ENCODE measurements at regions not wholly inside any gene's neighbourhood (a gene's known extent, or its start where the extent isn't known, plus 50 kb on each side); places are given as distances from the start of the nearest gene placed in this dataset.
"Not testable (repeated sequence)": the region's sequence is repeated elsewhere in the genome, so short reads cannot be mapped to it uniquely, and the experiment has no call there.

GRCh38 chr5:120936652-120937051 is 472.6 kb downstream of the PRR16 start:
- no peaks in the 10 kb centered on the region for H3K9me3 ChIP-seq (ENCODE audit: insufficient read depth, low read length, severe bottlenecking)
- no peak overlapping the region for H3K4me3 ChIP-seq (ENCODE audit: low read depth in 1 of 2, low read length in 2 of 2)
- no peaks in the 10 kb centered on the region for H3K79me2 ChIP-seq (ENCODE audit: insufficient read depth, low read length)
- no peak overlapping the region for H3K9ac ChIP-seq (ENCODE audit: low read depth, low read length)
- ATAC-seq (ENCODE audit: insufficient read depth, low read depth) (no peak), DNase-seq (no peak)
- H3K27me3 ChIP-seq (ENCODE audit: insufficient read depth, low read length, poor library complexity), result no peaks in the 10 kb centered on the region
- H4K20me1 ChIP-seq (ENCODE audit: insufficient read depth, low read length), result no peaks in the 10 kb centered on the region
- H3K4me1 ChIP-seq (ENCODE audit: insufficient read depth, low read length), result peaks cover 10% of the 10 kb centered on the region
- no peak overlapping the region for H3K27ac ChIP-seq (ENCODE audit: low read length)
- no peaks in the 10 kb centered on the region for H3K36me3 ChIP-seq (ENCODE audit: insufficient read depth, low read length)
- H2AFZ ChIP-seq (ENCODE audit: low read depth, low read length), result no peak overlapping the region
- no peak overlapping the region for H3K4me2 ChIP-seq (ENCODE audit: insufficient read depth, low read length)
- TF ChIP-seq EZH2 (IDR thresholded peaks at IDR 0.05; ENCODE audit: borderline replicate concordance, low read depth, low read length, severe bottlenecking) (no peak), CTCF (IDR thresholded peaks at IDR 0.05; ENCODE audit: borderline replicate concordance, extremely low read depth, low read length, poor library complexity, severe bottlenecking) (no peak)

- ATAC-seq (ENCODE audit: insufficient read depth, low read depth) (peak; percentile 47), DNase-seq (no peak)
- Histone ChIP-seq H3K9me3 (ENCODE audit: insufficient read depth, low read length, severe bottlenecking) (no peaks in the 10 kb centered on the region), H3K4me1 (ENCODE audit: insufficient read depth, low read length) (peaks cover 27% of the 10 kb centered on the region), H2AFZ (ENCODE audit: low read depth, low read length) (0 out of 2 replicates have a peak overlapping the region, but pooled peaks have one; percentile 4), H4K20me1 (ENCODE audit: insufficient read depth, low read length) (no peaks in the 10 kb centered on the region), H3K27me3 (ENCODE audit: insufficient read depth, low read length, poor library complexity) (no peaks in the 10 kb centered on the region), H3K79me2 (ENCODE audit: insufficient read depth, low read length) (no peaks in the 10 kb centered on the region), H3K4me3 (ENCODE audit: low read depth in 1 of 2, low read length in 2 of 2) (no peak overlapping the region), H3K36me3 (ENCODE audit: insufficient read depth, low read length) (no peaks in the 10 kb centered on the region), H3K27ac (ENCODE audit: low read length) (no peak overlapping the region), H3K9ac (ENCODE audit: low read depth, low read length) (no peak overlapping the region), H3K4me2 (ENCODE audit: insufficient read depth, low read length) (no peak overlapping the region)
- TF ChIP-seq EZH2 (IDR thresholded peaks at IDR 0.05; ENCODE audit: borderline replicate concordance, low read depth, low read length, severe bottlenecking) (no peak), CTCF (IDR thresholded peaks at IDR 0.05; ENCODE audit: borderline replicate concordance, extremely low read depth, low read length, poor library complexity, severe bottlenecking) (no peak)
These were observed 474.5 kb downstream of the PRR16 start for GRCh38 chr5:120938604-120939003.

GRCh38 chr5:120942596-120943350 is 478.7 kb downstream of the PRR16 start:
- ATAC-seq (ENCODE audit: insufficient read depth, low read depth), result peak; percentile 69
- H3K4me1 ChIP-seq (ENCODE audit: insufficient read depth, low read length), result peaks cover 30% of the 10 kb centered on the region
- no peaks in the 10 kb centered on the region for H3K79me2 ChIP-seq (ENCODE audit: insufficient read depth, low read length)
- no peak overlapping the region for H3K4me3 ChIP-seq (ENCODE audit: low read depth in 1 of 2, low read length in 2 of 2)
- TF ChIP-seq EZH2 (IDR thresholded peaks at IDR 0.05; ENCODE audit: borderline replicate concordance, low read depth, low read length, severe bottlenecking), result no peak
- TF ChIP-seq CTCF (IDR thresholded peaks at IDR 0.05; ENCODE audit: borderline replicate concordance, extremely low read depth, low read length, poor library complexity, severe bottlenecking), result no peak
- no peaks in the 10 kb centered on the region for H3K36me3 ChIP-seq (ENCODE audit: insufficient read depth, low read length)
- H2AFZ ChIP-seq (ENCODE audit: low read depth, low read length), result peak overlapping the region; percentile 60; the same call in 1 of the 2 replicates
- H3K4me2 ChIP-seq (ENCODE audit: insufficient read depth, low read length), result no peak overlapping the region; the same call in 1 of the 2 replicates
- DNase-seq, result peak; percentile 46
- no peaks in the 10 kb centered on the region for H3K27me3 ChIP-seq (ENCODE audit: insufficient read depth, low read length, poor library complexity)
- H4K20me1 ChIP-seq (ENCODE audit: insufficient read depth, low read length), result no peaks in the 10 kb centered on the region
- H3K9ac ChIP-seq (ENCODE audit: low read depth, low read length), result peak overlapping the region; percentile 15; the same call in 1 of the 2 replicates
- H3K27ac ChIP-seq (ENCODE audit: low read length), result peak overlapping the region; percentile 70
- H3K9me3 ChIP-seq (ENCODE audit: insufficient read depth, low read length, severe bottlenecking), result no peaks in the 10 kb centered on the region

GRCh38 chr5:120949596-120949995 is 485.5 kb downstream of the PRR16 start:
- H3K36me3 ChIP-seq (ENCODE audit: insufficient read depth, low read length); H3K4me2 ChIP-seq (ENCODE audit: insufficient read depth, low read length); H4K20me1 ChIP-seq (ENCODE audit: insufficient read depth, low read length); H3K4me3 ChIP-seq (ENCODE audit: low read depth in 1 of 2, low read length in 2 of 2); H3K79me2 ChIP-seq (ENCODE audit: insufficient read depth, low read length); ATAC-seq (ENCODE audit: insufficient read depth, low read depth); H3K4me1 ChIP-seq (ENCODE audit: insufficient read depth, low read length); H3K27ac ChIP-seq (ENCODE audit: low read length); H3K9ac ChIP-seq (ENCODE audit: low read depth, low read length); H3K27me3 ChIP-seq (ENCODE audit: insufficient read depth, low read length, poor library complexity); DNase-seq: not testable (repeated sequence)
- H2AFZ ChIP-seq (ENCODE audit: low read depth, low read length), result peak overlapping the region; percentile 22; the same call in 1 of the 2 replicates
- peaks cover 32% of the 10 kb centered on the region for H3K9me3 ChIP-seq (ENCODE audit: insufficient read depth, low read length, severe bottlenecking)

GRCh38 chr5:120953445-120953844 is 489.3 kb downstream of the PRR16 start:
- not testable (repeated sequence) for ATAC-seq (ENCODE audit: insufficient read depth, low read depth); DNase-seq; H3K4me1 ChIP-seq (ENCODE audit: insufficient read depth, low read length); H3K4me2 ChIP-seq (ENCODE audit: insufficient read depth, low read length); H4K20me1 ChIP-seq (ENCODE audit: insufficient read depth, low read length); H3K36me3 ChIP-seq (ENCODE audit: insufficient read depth, low read length); H3K9ac ChIP-seq (ENCODE audit: low read depth, low read length); H3K27me3 ChIP-seq (ENCODE audit: insufficient read depth, low read length, poor library complexity); H3K79me2 ChIP-seq (ENCODE audit: insufficient read depth, low read length); H3K4me3 ChIP-seq (ENCODE audit: low read depth in 1 of 2, low read length in 2 of 2); H2AFZ ChIP-seq (ENCODE audit: low read depth, low read length); H3K27ac ChIP-seq (ENCODE audit: low read length)
- peaks cover 34% of the 10 kb centered on the region for H3K9me3 ChIP-seq (ENCODE audit: insufficient read depth, low read length, severe bottlenecking)
